ENCODE measurements at regions not wholly inside any gene's neighbourhood (a gene's known extent, or its start where the extent isn't known, plus 50 kb on each side); places are given as distances from the start of the nearest gene placed in this dataset.

DNA sequence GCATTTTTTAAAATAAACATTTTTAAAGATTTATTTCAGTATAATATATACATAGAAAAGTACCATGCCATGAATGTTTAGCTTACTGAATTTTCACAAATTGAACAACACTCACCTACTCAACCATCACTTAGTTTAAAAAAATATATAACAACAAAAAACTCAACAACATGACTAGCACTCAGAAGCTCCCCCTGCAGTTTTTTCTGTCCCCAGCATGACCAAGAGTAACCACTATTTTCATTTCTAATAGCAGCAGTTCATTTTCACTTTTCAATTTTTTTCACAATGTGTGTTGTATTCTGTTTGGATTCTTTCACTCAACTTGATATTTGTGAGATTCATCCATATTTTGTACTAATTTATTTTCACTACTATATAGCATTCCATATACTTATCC is 162.3 kb upstream of the POGK start:
- TF ChIP-seq ZNF530 (tag by site-specific recombination; IDR thresholded peaks at IDR 0.05; ENCODE audit: low read depth) (no peak), ZNF473 (tag by site-specific recombination; IDR thresholded peaks at IDR 0.05) (no peak), ZNF302 (tag by site-specific recombination; IDR thresholded peaks at IDR 0.05; ENCODE audit: low read depth) (no peak), ZNF76 (tag by site-specific recombination; IDR thresholded peaks at IDR 0.05; ENCODE audit: borderline replicate concordance, low read depth) (no peak), KLF9 (tag by site-specific recombination; IDR thresholded peaks at IDR 0.05; ENCODE audit: low read depth) (no peak), ZFHX2 (tag by site-specific recombination; conservative IDR thresholded peaks at IDR 0.05) (no peak), ZNF341 (tag by site-specific recombination; IDR thresholded peaks at IDR 0.05; ENCODE audit: low read depth) (no peak)
- TF ChIP-seq, protein P1, sequence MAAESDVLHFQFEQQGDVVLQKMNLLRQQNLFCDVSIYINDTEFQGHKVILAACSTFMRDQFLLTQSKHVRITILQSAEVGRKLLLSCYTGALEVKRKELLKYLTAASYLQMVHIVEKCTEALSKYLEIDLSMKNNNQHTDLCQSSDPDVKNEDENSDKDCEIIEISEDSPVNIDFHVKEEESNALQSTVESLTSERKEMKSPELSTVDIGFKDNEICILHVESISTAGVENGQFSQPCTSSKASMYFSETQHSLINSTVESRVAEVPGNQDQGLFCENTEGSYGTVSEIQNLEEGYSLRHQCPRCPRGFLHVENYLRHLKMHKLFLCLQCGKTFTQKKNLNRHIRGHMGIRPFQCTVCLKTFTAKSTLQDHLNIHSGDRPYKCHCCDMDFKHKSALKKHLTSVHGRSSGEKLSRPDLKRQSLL (tag by site-specific recombination; IDR thresholded peaks at IDR 0.05) = no peak
- CTCF ChIA-PET = no interaction called here
- no peaks in the 10 kb centered on the region for H3K36me3 ChIP-seq (ENCODE audit: control insufficient read depth in 2 of 2, insufficient read depth in 1 of 2, low read length in 2 of 2)

DNA sequence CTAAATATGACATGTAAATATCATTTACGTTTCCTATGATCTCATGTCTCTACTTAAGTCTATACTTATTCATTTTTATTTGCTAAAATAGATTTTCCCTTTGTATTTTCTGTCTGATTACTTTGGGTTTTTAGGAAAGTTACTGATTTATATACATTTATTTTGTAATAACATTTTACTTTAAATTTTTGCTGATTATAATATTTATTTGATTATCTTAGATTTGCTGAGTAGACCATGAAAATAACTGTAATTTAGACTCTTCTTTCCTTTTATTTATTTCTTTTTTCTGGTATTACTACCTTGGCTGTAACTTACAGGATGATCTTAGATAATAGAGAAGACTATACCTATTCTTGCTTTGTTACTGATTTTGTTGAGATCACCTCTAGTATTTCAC is 159.9 kb upstream of the POGK start:
- Histone ChIP-seq H3K4me1 (ENCODE audit: control insufficient read depth, insufficient read depth, low read length) (no peaks in the 10 kb centered on the region), H3K9me3 (ENCODE audit: control insufficient read depth, insufficient read depth, low read depth, low read length) (no peaks in the 10 kb centered on the region), H3K4me3 (ENCODE audit: low read depth, low read length) (no peak overlapping the region), H3K27ac (ENCODE audit: extremely low read depth, low read depth, low read length) (no peak overlapping the region), H3K36me3 (ENCODE audit: control insufficient read depth in 2 of 2, insufficient read depth in 1 of 2, low read length in 2 of 2) (no peaks in the 10 kb centered on the region)
- ChIA-PET POLR2A (no interaction called here), CTCF (no interaction called here)
- TF ChIP-seq ZNF426 (tag by site-specific recombination; IDR thresholded peaks at IDR 0.05) (no peak), ZNF140 (tag by site-specific recombination; IDR thresholded peaks at IDR 0.05) (no peak), ZNF239 (tag by site-specific recombination; IDR thresholded peaks at IDR 0.05) (no peak), ZXDB (tag by site-specific recombination; IDR thresholded peaks at IDR 0.05) (no peak), ZNF174 (tag by site-specific recombination; IDR thresholded peaks at IDR 0.05) (no peak), ZNF585B (tag by site-specific recombination; IDR thresholded peaks at IDR 0.05) (no peak), ZNF623 (tag by site-specific recombination; IDR thresholded peaks at IDR 0.05) (no peak)
- TF ChIP-seq, protein P2, sequence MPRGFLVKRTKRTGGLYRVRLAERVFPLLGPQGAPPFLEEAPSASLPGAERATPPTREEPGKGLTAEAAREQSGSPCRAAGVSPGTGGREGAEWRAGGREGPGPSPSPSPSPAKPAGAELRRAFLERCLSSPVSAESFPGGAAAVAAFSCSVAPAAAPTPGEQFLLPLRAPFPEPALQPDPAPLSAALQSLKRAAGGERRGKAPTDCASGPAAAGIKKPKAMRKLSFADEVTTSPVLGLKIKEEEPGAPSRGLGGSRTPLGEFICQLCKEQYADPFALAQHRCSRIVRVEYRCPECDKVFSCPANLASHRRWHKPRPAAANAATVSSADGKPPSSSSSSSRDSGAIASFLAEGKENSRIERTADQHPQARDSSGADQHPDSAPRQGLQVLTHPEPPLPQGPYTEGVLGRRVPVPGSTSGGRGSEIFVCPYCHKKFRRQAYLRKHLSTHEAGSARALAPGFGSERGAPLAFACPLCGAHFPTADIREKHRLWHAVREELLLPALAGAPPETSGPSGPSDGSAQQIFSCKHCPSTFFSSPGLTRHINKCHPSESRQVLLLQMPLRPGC (tag by site-specific recombination; IDR thresholded peaks at IDR 0.05) = no peak
- TF ChIP-seq, protein P3, sequence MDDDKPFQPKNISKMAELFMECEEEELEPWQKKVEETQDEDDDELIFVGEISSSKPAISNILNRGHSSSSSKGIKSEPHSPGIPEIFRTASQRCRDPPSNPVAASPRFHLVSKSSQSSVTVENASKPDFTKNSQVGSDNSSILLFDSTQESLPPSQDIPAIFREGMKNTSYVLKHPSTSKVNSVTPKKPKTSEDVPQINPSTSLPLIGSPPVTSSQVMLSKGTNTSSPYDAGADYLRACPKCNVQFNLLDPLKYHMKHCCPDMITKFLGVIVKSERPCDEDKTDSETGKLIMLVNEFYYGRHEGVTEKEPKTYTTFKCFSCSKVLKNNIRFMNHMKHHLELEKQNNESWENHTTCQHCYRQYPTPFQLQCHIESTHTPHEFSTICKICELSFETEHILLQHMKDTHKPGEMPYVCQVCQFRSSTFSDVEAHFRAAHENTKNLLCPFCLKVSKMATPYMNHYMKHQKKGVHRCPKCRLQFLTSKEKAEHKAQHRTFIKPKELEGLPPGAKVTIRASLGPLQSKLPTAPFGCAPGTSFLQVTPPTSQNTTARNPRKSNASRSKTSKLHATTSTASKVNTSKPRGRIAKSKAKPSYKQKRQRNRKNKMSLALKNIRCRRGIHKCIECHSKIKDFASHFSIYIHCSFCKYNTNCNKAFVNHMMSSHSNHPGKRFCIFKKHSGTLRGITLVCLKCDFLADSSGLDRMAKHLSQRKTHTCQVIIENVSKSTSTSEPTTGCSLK (tag by site-specific recombination; IDR thresholded peaks at IDR 0.05) = no peak
- TF ChIP-seq, protein P4, sequence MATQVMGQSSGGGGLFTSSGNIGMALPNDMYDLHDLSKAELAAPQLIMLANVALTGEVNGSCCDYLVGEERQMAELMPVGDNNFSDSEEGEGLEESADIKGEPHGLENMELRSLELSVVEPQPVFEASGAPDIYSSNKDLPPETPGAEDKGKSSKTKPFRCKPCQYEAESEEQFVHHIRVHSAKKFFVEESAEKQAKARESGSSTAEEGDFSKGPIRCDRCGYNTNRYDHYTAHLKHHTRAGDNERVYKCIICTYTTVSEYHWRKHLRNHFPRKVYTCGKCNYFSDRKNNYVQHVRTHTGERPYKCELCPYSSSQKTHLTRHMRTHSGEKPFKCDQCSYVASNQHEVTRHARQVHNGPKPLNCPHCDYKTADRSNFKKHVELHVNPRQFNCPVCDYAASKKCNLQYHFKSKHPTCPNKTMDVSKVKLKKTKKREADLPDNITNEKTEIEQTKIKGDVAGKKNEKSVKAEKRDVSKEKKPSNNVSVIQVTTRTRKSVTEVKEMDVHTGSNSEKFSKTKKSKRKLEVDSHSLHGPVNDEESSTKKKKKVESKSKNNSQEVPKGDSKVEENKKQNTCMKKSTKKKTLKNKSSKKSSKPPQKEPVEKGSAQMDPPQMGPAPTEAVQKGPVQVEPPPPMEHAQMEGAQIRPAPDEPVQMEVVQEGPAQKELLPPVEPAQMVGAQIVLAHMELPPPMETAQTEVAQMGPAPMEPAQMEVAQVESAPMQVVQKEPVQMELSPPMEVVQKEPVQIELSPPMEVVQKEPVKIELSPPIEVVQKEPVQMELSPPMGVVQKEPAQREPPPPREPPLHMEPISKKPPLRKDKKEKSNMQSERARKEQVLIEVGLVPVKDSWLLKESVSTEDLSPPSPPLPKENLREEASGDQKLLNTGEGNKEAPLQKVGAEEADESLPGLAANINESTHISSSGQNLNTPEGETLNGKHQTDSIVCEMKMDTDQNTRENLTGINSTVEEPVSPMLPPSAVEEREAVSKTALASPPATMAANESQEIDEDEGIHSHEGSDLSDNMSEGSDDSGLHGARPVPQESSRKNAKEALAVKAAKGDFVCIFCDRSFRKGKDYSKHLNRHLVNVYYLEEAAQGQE (tag by site-specific recombination; IDR thresholded peaks at IDR 0.05) = no peak
- TF ChIP-seq, protein P5, sequence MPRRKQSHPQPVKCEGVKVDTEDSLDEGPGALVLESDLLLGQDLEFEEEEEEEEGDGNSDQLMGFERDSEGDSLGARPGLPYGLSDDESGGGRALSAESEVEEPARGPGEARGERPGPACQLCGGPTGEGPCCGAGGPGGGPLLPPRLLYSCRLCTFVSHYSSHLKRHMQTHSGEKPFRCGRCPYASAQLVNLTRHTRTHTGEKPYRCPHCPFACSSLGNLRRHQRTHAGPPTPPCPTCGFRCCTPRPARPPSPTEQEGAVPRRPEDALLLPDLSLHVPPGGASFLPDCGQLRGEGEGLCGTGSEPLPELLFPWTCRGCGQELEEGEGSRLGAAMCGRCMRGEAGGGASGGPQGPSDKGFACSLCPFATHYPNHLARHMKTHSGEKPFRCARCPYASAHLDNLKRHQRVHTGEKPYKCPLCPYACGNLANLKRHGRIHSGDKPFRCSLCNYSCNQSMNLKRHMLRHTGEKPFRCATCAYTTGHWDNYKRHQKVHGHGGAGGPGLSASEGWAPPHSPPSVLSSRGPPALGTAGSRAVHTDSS (tag by site-specific recombination; IDR thresholded peaks at IDR 0.05) = no peak

More for the DNA sequence above, 162.3 kb upstream of the POGK start:
- Histone ChIP-seq H3K4me1 (ENCODE audit: control insufficient read depth, insufficient read depth, low read length) (no peaks in the 10 kb centered on the region), H3K4me3 (ENCODE audit: low read depth, low read length) (no peak overlapping the region), H3K27ac (ENCODE audit: extremely low read depth, low read depth, low read length) (no peak overlapping the region), H3K9me3 (ENCODE audit: control insufficient read depth, insufficient read depth, low read depth, low read length) (no peaks in the 10 kb centered on the region)
- POLR2A ChIA-PET = no interaction called here
